DND-41 (cell line): ENCODE measurements at regions not wholly inside any gene's neighbourhood (a gene's known extent, or its start where the extent isn't known, plus 50 kb on each side); places are given as distances from the start of the nearest gene placed in this dataset.

Experiments
- EZH2 ChIP-seq: IDR thresholded peaks from 3 replicates; pipeline ENCODE4 v1.6.1; 2012; ENCODE audit warnings: borderline replicate concordance, low read depth, mild to moderate bottlenecking, moderate library complexity, low read length, inconsistent platforms; ENCODE audit not compliant: severe bottlenecking
- TF ChIP-seq, protein P1 (sequence below): IDR thresholded peaks from 2 replicates; pipeline ENCODE4 v1.5.1; 2012; ENCODE audit warnings: borderline replicate concordance, low read length, moderate library complexity, mild to moderate bottlenecking; ENCODE audit not compliant: poor library complexity, severe bottlenecking; ENCODE audit errors: extremely low read depth

DNA sequence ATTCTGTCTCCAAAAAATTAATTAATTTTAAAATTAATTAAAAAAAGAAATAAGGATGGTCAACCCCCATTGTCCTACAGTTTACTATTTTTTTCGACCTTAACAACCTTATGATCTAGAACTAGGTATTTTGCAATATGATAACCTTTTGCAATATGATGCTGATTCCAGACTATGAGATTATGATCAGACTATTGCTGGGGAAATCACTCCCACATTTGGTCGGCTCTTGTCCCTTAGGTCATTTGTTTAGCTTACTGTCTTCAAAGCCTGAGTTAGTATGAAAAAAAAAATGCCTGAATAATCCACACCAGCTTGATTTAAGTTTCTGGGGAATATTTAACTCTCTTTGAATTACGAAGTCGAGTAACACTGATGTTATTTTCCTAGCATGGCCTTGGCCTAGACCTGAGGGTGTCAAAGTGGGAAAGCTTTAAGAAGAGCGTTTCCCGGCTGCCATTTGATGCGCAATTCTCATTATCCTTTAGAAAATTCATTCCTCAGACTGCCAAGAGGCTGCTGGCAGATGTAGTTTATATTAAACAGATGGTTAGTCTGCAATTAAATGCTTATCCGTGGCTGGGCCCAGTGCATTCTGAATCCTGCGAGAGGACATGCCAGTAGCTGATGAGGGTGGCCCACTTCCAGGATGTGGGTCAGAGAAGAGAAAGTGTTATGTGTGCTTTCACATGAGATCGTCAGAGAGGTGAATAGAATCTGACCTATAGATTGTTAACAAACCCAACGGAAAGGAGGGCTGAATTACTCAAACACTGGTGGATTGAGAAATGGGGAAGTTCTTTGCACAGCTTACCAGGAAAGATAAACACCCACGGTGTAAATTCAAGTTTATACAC lies 496.0 kb upstream of the THBS1 start:
- TF ChIP-seq EZH2 = no peak
- TF ChIP-seq, protein P1, sequence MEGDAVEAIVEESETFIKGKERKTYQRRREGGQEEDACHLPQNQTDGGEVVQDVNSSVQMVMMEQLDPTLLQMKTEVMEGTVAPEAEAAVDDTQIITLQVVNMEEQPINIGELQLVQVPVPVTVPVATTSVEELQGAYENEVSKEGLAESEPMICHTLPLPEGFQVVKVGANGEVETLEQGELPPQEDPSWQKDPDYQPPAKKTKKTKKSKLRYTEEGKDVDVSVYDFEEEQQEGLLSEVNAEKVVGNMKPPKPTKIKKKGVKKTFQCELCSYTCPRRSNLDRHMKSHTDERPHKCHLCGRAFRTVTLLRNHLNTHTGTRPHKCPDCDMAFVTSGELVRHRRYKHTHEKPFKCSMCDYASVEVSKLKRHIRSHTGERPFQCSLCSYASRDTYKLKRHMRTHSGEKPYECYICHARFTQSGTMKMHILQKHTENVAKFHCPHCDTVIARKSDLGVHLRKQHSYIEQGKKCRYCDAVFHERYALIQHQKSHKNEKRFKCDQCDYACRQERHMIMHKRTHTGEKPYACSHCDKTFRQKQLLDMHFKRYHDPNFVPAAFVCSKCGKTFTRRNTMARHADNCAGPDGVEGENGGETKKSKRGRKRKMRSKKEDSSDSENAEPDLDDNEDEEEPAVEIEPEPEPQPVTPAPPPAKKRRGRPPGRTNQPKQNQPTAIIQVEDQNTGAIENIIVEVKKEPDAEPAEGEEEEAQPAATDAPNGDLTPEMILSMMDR = no peak
